NCI-H1105 treated with DMSO at 0.1 percent for 48 hours (cell line): ENCODE measurements at regions not wholly inside any gene's neighbourhood (a gene's known extent, or its start where the extent isn't known, plus 50 kb on each side); places are given as distances from the start of the nearest gene placed in this dataset.

Experiments used
- DNase-seq: peaks from one replicate; lab custom pipeline; 2025; lab: John Stamatoyannopoulos, UW

GRCh38 chr17:69900101-69900500 is 174.9 kb upstream of the KCNJ16 start:
- no peak for DNase-seq

DNA sequence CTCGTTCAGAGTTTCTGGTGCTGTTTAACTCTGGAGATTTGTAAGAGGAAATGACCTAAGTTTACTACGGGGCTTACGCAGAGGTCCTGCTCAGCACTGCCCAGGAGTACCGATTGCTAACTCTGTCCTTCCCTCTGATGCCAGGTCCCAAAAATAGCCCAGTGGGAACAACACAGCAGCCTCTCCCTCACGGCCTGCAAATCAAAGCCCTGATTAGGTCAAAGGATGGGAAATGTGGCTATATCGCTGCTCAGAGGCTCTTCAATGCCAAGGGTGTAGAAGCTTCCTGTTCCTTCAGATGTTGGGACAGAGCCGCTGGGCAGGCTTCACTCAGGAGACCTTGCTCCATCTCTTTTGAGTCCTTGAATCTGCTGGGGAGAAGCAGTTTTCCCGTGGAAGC is 174.2 kb upstream of the KCNJ16 start:
- DNase-seq: no peak

- no peak for DNase-seq
Measured at GRCh38 chr17:69906306-69906705, 168.7 kb upstream of the KCNJ16 start.

DNA sequence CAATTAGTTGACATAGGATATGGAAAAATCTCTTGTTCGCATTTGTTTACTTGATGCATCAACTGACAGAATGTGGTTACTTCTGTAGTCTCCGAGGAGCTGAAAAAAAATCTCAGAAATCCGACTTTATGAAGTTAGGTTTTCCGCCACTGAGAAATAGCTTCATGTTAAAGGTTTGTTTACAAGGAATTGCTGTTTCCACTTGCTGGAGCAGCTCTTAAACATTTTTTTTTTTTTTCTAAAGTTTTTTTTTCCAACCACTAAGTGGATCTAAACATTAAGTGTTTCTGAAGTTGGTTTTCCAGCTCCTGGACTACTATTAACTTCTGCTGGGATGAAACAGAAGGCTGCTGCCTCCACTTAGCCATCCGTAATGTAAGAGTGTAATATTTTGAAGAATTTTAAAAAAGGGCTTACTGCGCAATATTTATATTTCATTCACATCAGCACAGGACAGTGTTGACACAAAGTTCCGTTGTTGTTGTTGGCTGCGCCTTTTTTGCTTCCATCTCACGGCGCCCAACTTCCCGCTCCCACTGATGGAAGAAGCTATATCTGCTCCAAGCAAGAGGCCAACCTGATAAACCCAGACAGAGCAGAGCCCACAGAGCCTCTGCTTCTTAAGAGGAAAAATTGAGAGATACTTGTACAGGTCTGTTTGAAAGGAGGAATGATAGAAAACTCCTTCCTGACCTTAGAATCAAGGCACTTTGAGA is 167.7 kb upstream of the KCNJ16 start:
- no peak for DNase-seq

GRCh38 chr17:69908626-69909368 is 166.2 kb upstream of the KCNJ16 start:
- no peak for DNase-seq

DNA sequence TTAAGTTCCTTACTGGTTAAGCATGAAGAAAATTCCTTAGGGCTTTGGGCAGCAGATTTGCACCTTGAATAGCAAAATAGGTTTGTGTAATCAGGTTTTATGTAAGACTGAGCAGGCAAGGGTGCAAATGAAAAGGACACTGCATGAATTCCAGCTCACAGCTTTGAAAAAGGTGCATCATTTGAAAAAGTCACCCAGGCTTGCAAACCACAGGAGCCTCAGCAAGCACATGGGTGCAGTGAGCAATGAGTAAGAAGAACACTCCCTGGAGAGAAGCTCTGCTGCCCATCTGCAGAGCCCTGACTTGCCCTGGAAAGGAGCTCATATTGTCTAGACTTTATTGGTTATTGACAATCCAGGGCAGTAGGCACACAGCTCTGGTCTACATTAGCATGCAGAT is 165.6 kb upstream of the KCNJ16 start:
- DNase-seq: no peak

DNA sequence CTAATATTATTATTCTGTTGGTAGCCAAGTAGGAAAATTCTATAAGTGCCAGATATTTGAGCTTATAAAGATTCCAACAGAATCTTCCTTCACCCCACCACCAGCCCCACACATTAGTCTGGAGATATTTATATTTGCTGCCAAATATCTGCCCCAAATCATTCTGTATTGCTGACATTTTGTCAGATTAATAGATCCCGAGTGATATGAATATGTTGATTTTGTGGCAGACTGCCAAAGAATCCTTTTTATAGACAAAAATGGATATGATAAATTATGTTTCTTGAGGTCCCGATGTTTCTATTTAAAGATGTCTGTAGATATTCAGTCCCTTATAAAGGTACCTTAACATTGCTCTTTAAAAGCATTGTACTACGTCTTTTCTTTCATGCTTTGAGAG is 162.2 kb upstream of the KCNJ16 start:
- no peak for DNase-seq

DNA sequence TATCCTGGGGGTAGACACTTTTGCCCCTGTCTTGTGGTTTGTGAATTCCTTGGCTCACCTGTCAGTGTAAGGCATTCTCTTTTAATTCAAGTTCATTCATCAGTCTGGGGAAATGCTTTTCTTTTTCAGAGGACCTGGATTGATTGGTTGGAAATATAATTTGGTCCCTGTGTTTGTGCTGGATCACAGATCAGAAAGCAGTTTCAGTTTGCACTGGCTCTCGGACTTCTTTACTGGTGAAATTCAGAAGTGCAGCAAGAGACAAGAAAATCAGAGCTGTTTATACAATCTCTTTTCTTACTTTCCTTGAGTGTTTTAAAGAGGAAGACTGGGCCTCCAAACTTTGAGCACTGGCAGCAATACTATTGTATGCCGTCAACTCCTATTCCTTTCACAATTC is 161.8 kb upstream of the KCNJ16 start:
- DNase-seq: no peak

GRCh38 chr17:69913616-69914015 is 161.4 kb upstream of the KCNJ16 start:
- no peak for DNase-seq

DNA sequence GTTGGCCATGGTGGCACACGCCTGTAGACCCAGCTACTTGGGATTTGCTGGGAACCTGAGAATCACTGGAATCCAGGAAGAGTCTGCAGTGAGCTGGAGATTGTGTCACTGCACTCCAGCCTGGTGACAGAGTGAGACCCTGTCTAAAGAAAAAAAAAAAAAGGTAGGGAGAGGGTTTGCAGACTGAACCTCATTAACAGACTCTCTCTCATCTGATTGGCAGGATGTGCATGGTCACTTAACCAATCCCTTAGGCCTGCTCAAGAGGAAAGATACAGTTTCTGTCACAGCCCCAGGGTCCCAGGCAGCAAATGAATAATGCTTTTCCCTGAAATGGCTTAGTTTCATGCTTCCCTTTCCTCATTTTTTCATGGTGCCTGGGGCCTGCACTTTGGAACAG is 160.5 kb upstream of the KCNJ16 start:
- no peak for DNase-seq

DNA sequence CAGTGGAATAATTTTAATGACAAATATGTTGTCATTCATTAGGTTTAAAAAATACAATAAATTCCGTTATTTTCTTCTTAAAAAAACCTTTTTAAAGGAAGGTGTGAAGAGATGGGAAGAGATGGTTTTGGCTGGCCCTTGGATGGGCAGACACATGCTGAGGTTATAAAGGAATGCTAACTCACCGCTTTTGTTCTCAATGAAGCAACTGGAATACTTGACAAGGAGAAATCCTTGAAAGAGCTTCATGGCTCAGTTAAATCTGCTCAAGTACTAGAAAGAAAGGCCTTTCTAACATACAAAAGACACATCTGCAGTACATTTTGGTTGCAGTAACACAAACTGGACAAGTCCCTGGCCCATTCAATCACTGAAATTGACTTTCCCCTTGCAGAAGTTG is 158.3 kb upstream of the KCNJ16 start:
- DNase-seq: no peak

DNA sequence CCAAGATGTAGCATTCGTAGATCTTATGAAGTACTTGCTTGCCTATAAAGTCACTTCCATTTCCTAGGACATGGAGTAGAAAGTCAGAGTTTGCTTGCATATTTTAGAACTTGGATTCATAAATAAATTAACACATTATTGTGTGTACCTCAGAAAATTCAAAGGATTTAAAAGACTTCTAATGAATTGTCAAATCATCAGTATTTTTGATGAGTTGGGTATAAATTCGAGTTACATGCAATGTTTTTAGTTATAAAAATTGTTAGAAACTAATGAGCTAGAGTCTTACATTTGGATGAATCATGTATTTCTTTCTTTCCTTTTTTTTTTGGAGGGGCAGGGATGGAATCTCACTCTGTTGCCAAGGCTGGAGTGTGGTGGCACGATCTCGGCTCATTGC is 156.9 kb upstream of the KCNJ16 start:
- DNase-seq: no peak

DNA sequence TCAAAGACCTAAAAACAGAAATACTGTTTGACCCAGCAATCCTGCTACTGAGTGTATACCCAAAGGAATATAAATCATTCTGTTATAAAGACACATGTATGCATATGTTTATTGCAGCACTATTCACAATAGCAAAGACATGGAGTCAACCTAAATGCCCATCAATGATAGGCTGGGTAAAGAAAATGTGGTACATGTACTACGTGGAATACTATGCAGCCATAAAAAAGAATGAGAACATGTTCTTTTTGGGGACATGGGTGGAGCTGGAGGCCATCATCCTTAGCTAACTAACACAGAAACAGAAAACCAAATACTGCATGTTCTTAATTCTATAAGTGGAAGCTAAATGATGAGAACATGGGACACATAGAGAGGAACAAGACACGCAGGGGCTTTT is 155.2 kb upstream of the KCNJ16 start:
- DNase-seq: no peak

- no peak for DNase-seq
Measured at GRCh38 chr17:69921046-69921445, 154.0 kb upstream of the KCNJ16 start.

DNA sequence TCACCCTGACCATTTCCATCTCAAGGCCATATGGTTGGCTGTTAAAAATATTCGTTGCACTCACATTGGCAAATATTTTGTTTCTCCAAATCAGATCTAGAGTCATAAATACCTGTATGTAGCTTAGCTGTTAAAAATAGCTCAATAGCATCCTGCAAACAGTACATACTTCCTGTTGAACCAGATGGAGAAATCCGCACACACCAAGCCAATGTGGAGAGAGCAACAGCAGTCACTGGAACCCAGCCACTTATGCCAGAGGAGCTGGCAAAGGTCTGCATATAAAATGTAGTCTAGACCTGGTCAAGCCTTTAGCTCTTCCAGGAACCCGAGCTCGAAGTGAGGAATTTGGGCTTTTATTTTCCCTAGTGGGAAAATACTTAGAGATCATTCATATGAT is 146.4 kb upstream of the KCNJ16 start:
- no peak for DNase-seq

GRCh38 chr17:69936996-69937395 is 138.0 kb upstream of the KCNJ16 start:
- no peak for DNase-seq

GRCh38 chr17:69943058-69943457 is 132.0 kb upstream of the KCNJ16 start:
- DNase-seq: no peak

- DNase-seq: no peak
Measured at GRCh38 chr17:69944406-69944805, 130.6 kb upstream of the KCNJ16 start.

DNA sequence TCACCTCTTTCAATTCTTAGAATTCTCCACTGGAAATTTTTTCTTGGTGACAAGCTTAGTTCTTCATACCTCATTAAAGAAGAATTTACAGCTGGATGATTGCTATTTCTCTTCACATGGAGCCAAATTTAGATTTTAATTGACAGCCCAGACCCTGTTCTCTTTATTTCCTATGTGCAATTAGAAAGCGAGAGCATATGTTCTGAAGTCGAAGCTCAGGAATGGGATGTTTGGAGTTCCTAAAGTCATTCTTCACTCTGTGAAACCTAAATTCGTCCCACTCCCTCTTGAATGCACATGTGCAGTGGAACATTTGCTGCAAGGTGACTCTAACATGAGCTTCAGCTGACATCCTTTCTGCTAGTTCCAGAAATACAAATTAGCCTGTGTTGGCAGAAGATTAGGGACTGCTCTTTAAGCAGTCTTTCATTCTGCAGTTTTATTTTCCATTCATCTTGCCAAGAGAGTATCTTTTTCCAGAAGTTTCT is 129.3 kb upstream of the KCNJ16 start:
- no peak for DNase-seq

DNA sequence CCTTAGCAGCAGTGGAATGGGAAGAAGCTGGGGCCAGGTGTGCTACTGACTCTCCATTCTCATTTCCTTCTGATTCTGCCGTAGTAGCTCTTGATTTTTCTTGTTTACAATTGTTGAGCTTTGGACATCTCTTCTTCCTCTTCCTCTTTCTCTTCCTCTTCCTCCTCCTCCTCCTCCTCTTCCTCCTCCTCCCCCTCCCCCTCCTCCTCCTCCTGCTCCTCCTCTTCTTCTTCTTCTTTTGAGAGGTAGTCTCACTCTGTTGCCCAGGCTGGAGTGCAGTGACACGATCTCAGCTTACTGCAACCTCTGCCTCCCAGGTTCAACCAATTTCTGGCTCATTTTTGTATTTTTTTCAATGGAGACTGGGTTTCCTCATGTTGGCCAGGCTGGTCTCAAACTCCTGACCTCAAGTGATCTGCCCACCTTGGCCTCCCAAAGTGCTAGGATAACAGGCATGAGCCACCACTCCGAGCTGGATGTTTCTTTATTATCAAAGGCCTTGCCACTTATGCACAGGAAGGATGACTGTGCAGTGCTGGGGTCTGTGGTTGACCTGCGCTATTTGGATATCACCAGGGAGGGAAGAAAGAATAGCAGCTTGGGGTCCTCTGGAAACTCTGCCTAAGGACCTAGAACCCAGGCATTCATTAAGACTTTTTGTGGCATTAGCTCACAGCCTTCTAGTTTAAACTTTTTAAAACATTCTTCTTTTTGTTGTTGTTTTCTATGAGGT is 127.8 kb upstream of the KCNJ16 start:
- no peak for DNase-seq

- DNase-seq: no peak
Measured at GRCh38 chr17:69948406-69948805, 126.6 kb upstream of the KCNJ16 start.

GRCh38 chr17:69949496-69949895 is 125.5 kb upstream of the KCNJ16 start:
- no peak for DNase-seq
